Vagina (tissue), 2 donors: ENCODE measurements at regions not wholly inside any gene's neighbourhood (a gene's known extent, or its start where the extent isn't known, plus 50 kb on each side); places are given as distances from the start of the nearest gene placed in this dataset.

Source experiments
- DNase-seq, 2 donors: peaks; one replicate each; pipeline ENCODE4 v3.0.0-alpha.2; 2017; ENCODE audit errors: extremely low spot score in 2 of 2
- H3K27ac ChIP-seq: fragments of 200-600 bp; sonication (generic); one replicate; pipeline ENCODE4 v1.5.1; 2019
- H3K27me3 ChIP-seq: fragments of 200-600 bp; sonication (generic); one replicate; pipeline ENCODE4 v1.5.1; 2019
- H3K36me3 ChIP-seq, 2 donors: fragments of 200-600 bp; sonication (generic); one replicate each; pipeline ENCODE4 v1.5.1; 2017 to 2019
- H3K4me1 ChIP-seq: fragments of 200-600 bp; sonication (generic); one replicate; pipeline ENCODE4 v1.5.1; 2019
- H3K4me3 ChIP-seq, 2 donors: fragments of 200-600 bp; sonication (generic); 1 replicate in 1 of 2; 2 replicates in 1 of 2; pipeline ENCODE4 v1.5.1; 2016 to 2019
- H3K9me3 ChIP-seq: fragments of 200-600 bp; sonication (generic); one replicate; pipeline ENCODE4 v1.5.1; 2019
- CTCF ChIP-seq, 3 experiments: fragments of 450-650 bp in 2 of 3; fragments of 200-600 bp in 1 of 3; sonication (generic) in 1 of 3; IDR thresholded peaks; one replicate each; pipeline ENCODE4 v1.5.1; 2017 to 2019; ENCODE audit warnings: antibody characterized with exemption in 3 of 3, mild to moderate bottlenecking in 2 of 3, moderate library complexity in 2 of 3
- POLR2A ChIP-seq, 2 donors: fragments of 450-650 bp; IDR thresholded peaks; one replicate each; pipeline ENCODE4 v1.6.1; 2017; ENCODE audit warnings: antibody characterized with exemption in 2 of 2, mild to moderate bottlenecking in 2 of 2, moderate library complexity in 2 of 2
- POLR2AphosphoS5 ChIP-seq, 2 donors: sonication (generic); formaldehyde crosslinking; IDR thresholded peaks; one replicate each; pipeline ENCODE4 v1.9.0; 2017; ENCODE audit warnings: antibody characterized with exemption in 2 of 2, mild to moderate bottlenecking in 2 of 2, low read depth in 1 of 2; ENCODE audit not compliant: insufficient read depth in 1 of 2
- intact Hi-C: fragments of 100-400 bp; cut with DNase I; formaldehyde crosslinking; loops from one replicate; pipeline ENCODE4 v1.15.1; 2023

GRCh38 chr12:77625441-77625840 is 205.3 kb upstream of the NAV3 start:
- H3K4me3 ChIP-seq = no peak overlapping the region
- no peaks in the 10 kb centered on the region for H3K27me3 ChIP-seq
- no peak for DNase-seq
- TF ChIP-seq CTCF (IDR thresholded peaks at IDR 0.05) = no peak
- no peak for TF ChIP-seq POLR2A (IDR thresholded peaks at IDR 0.05)
- no peak for TF ChIP-seq POLR2AphosphoS5 (IDR thresholded peaks at IDR 0.05; ENCODE audit: insufficient read depth in 1 of 2, low read depth in 1 of 2)
- intact Hi-C loops = no loop called here
- H3K9me3 ChIP-seq = no peaks in the 10 kb centered on the region
- H3K27ac ChIP-seq = no peak overlapping the region
- H3K4me1 ChIP-seq = no peaks in the 10 kb centered on the region
- H3K36me3 ChIP-seq = no peaks in the 10 kb centered on the region

- Histone ChIP-seq H3K27me3 (no peaks in the 10 kb centered on the region), H3K4me3 (no peak overlapping the region), H3K4me1 (no peaks in the 10 kb centered on the region), H3K27ac (no peak overlapping the region), H3K9me3 (no peaks in the 10 kb centered on the region), H3K36me3 (no peaks in the 10 kb centered on the region)
- DNase-seq = no peak
- intact Hi-C loops = no loop called here
- no peak for TF ChIP-seq POLR2A (IDR thresholded peaks at IDR 0.05)
- TF ChIP-seq POLR2AphosphoS5 (IDR thresholded peaks at IDR 0.05; ENCODE audit: insufficient read depth in 1 of 2, low read depth in 1 of 2) = no peak
- no peak for TF ChIP-seq CTCF (IDR thresholded peaks at IDR 0.05)
Observed at GRCh38 chr12:77619425-77619824, 211.3 kb upstream of the NAV3 start.

- Histone ChIP-seq H3K27me3 (no peaks in the 10 kb centered on the region), H3K36me3 (no peaks in the 10 kb centered on the region), H3K4me3 (no peak overlapping the region), H3K4me1 (no peaks in the 10 kb centered on the region), H3K27ac (no peak overlapping the region), H3K9me3 (no peaks in the 10 kb centered on the region)
- DNase-seq = no peak
- intact Hi-C loops = no loop called here
- TF ChIP-seq POLR2AphosphoS5 (IDR thresholded peaks at IDR 0.05; ENCODE audit: insufficient read depth in 1 of 2, low read depth in 1 of 2) (no peak), CTCF (IDR thresholded peaks at IDR 0.05) (no peak), POLR2A (IDR thresholded peaks at IDR 0.05) (no peak)
Observed at GRCh38 chr12:77617818-77618217, 212.9 kb upstream of the NAV3 start.

- Histone ChIP-seq H3K4me3 (no peak overlapping the region), H3K9me3 (no peaks in the 10 kb centered on the region), H3K27me3 (no peaks in the 10 kb centered on the region), H3K36me3 (no peaks in the 10 kb centered on the region), H3K4me1 (no peaks in the 10 kb centered on the region), H3K27ac (no peak overlapping the region)
- intact Hi-C loops = no loop called here
- DNase-seq = no peak
- TF ChIP-seq POLR2AphosphoS5 (IDR thresholded peaks at IDR 0.05; ENCODE audit: insufficient read depth in 1 of 2, low read depth in 1 of 2) (no peak), POLR2A (IDR thresholded peaks at IDR 0.05) (no peak), CTCF (IDR thresholded peaks at IDR 0.05) (no peak)
Observed at GRCh38 chr12:77615332-77615731, 215.4 kb upstream of the NAV3 start.

GRCh38 chr12:77613411-77613810 is 217.3 kb upstream of the NAV3 start:
- intact Hi-C loops = no loop called here
- no peak for TF ChIP-seq POLR2A (IDR thresholded peaks at IDR 0.05)
- no peak for TF ChIP-seq CTCF (IDR thresholded peaks at IDR 0.05)
- no peak for TF ChIP-seq POLR2AphosphoS5 (IDR thresholded peaks at IDR 0.05; ENCODE audit: insufficient read depth in 1 of 2, low read depth in 1 of 2)

More at GRCh38 chr12:77613411-77613810, 217.3 kb upstream of the NAV3 start:
- DNase-seq = no peak
- Histone ChIP-seq H3K9me3 (no peaks in the 10 kb centered on the region), H3K36me3 (no peaks in the 10 kb centered on the region), H3K4me3 (no peak overlapping the region), H3K27ac (no peak overlapping the region), H3K4me1 (peaks cover 4% of the 10 kb centered on the region), H3K27me3 (no peaks in the 10 kb centered on the region)
